IMR-90 (cell line): ENCODE measurements at regions not wholly inside any gene's neighbourhood (a gene's known extent, or its start where the extent isn't known, plus 50 kb on each side); places are given as distances from the start of the nearest gene placed in this dataset.

ENCODE experiments used
- ATAC-seq: fragments of 200-7000 bp; cut with Tn5 transposase; 2 replicates; pipeline ENCODE4 v1.9.1; 2020; ENCODE audit warnings: low read depth, mild to moderate bottlenecking, moderate library complexity
- BruUV-seq: library from RNA; stranded (reverse); fragments of 400-500 nt; replicated peaks from 2 replicates; lab custom pipeline; 2021; lab: Mats Ljungman, UMichigan
- CTCF ChIA-PET: fragments of 300-600 bp; formaldehyde crosslinking; extraction: SDS; loops from one replicate; lab custom pipeline; 2021; ENCODE audit warnings: antibody characterized with exemption; lab: Yijun Ruan, JAX
- POLR2A ChIA-PET: fragments of 300-600 bp; sonication (Branson Sonifier 250); formaldehyde crosslinking; loops from one replicate; lab custom pipeline; 2022; ENCODE audit warnings: antibody characterized with exemption; ENCODE audit not compliant: unreplicated experiment; lab: Charles Lee
- DNase-seq: peaks from one replicate; pipeline ENCODE4 v3.0.0; 2013
- H2AFZ ChIP-seq: replicated peaks from 2 replicates; pipeline ENCODE3; 2013; ENCODE audit warnings: low read length, mild to moderate bottlenecking; ENCODE audit not compliant: poor library complexity
- H2AK5ac ChIP-seq: 2 replicates; pipeline ENCODE4 v1.6.1; 2013; ENCODE audit warnings: low read depth, low read length, inconsistent platforms
- H2AK9ac ChIP-seq: replicated peaks from 2 replicates; pipeline ENCODE3; 2013; ENCODE audit warnings: mild to moderate bottlenecking, low read depth, low read length, moderate library complexity; ENCODE audit not compliant: poor library complexity
- H2BK120ac ChIP-seq: 2 replicates; pipeline ENCODE4 v1.6.1; 2013; ENCODE audit warnings: low read depth, low read length, inconsistent platforms
- H2BK15ac ChIP-seq: 3 replicates; pipeline ENCODE4 v1.6.1; 2013; ENCODE audit warnings: low read depth, low read length, inconsistent platforms
- H2BK20ac ChIP-seq: 2 replicates; pipeline ENCODE4 v1.6.1; 2013; ENCODE audit warnings: low read depth, mild to moderate bottlenecking, inconsistent platforms, low read length, moderate library complexity
- H2BK5ac ChIP-seq: 2 replicates; pipeline ENCODE4 v1.6.1; 2013; ENCODE audit warnings: mild to moderate bottlenecking, low read depth, low read length, inconsistent platforms; ENCODE audit not compliant: poor library complexity, severe bottlenecking
- H3K14ac ChIP-seq: replicated peaks from 2 replicates; pipeline ENCODE4 v1.6.1; 2013; ENCODE audit warnings: low read depth, low read length, inconsistent platforms
- H3K18ac ChIP-seq: 2 replicates; pipeline ENCODE4 v1.6.1; 2013; ENCODE audit warnings: low read depth, low read length, control low read depth
- H3K23ac ChIP-seq: 2 replicates; pipeline ENCODE4 v1.6.1; 2013; ENCODE audit warnings: low read depth, low read length, inconsistent platforms
- H3K27ac ChIP-seq: 2 replicates; pipeline ENCODE4 v1.5.1; 2013; ENCODE audit warnings: mild to moderate bottlenecking, control low read depth, low read length; ENCODE audit not compliant: insufficient read depth
- H3K27me3 ChIP-seq: 2 replicates; pipeline ENCODE4 v1.6.1; 2013; ENCODE audit warnings: low read length; ENCODE audit not compliant: control insufficient read depth, insufficient read depth
- H3K36me3 ChIP-seq: 2 replicates; pipeline ENCODE4 v1.6.1; 2013; ENCODE audit warnings: low read length, mixed read lengths; ENCODE audit not compliant: control insufficient read depth, insufficient read depth
- H3K4ac ChIP-seq: 2 replicates; pipeline ENCODE4 v1.6.1; 2013; ENCODE audit warnings: low read depth, low read length, inconsistent platforms
- H3K4me1 ChIP-seq: 2 replicates; pipeline ENCODE4 v1.6.1; 2013; ENCODE audit warnings: low read length, mixed read lengths; ENCODE audit not compliant: control insufficient read depth, insufficient read depth
- H3K4me2 ChIP-seq: 2 replicates; pipeline ENCODE4 v1.6.1; 2013; ENCODE audit warnings: low read depth, mild to moderate bottlenecking, control low read depth, low read length, moderate library complexity
- H3K4me3 ChIP-seq: 2 replicates; pipeline ENCODE4 v1.5.1; 2013; ENCODE audit warnings: low read depth, mild to moderate bottlenecking, control low read depth, low read length, moderate library complexity; ENCODE audit not compliant: insufficient read depth
- H3K56ac ChIP-seq: 2 replicates; pipeline ENCODE4 v1.6.1; 2013; ENCODE audit warnings: low read length, inconsistent platforms; ENCODE audit not compliant: insufficient read depth; ENCODE audit errors: extremely low read depth
- H3K79me1 ChIP-seq, 2 experiments: 2 replicates each; pipeline ENCODE4 v1.6.1; 2013; ENCODE audit warnings: low read length in 2 of 2, inconsistent platforms in 1 of 2, low read depth in 1 of 2
- H3K9ac ChIP-seq: 2 replicates; pipeline ENCODE4 v1.6.1; 2013; ENCODE audit warnings: low read depth, low read length, control low read depth
- H3K9me1 ChIP-seq: 2 replicates; pipeline ENCODE4 v1.6.1; 2013; ENCODE audit warnings: low read length, inconsistent platforms; ENCODE audit not compliant: insufficient read depth
- H3K9me3 ChIP-seq: 2 replicates; pipeline ENCODE4 v1.6.1; 2013; ENCODE audit warnings: low read length; ENCODE audit not compliant: control insufficient read depth, insufficient read depth
- H4K20me1 ChIP-seq: 2 replicates; pipeline ENCODE4 v1.6.1; 2013; ENCODE audit warnings: low read length, inconsistent platforms; ENCODE audit not compliant: insufficient read depth
- H4K5ac ChIP-seq: 2 replicates; pipeline ENCODE4 v1.6.1; 2013; ENCODE audit warnings: mild to moderate bottlenecking, low read depth, low read length, control low read depth
- H4K8ac ChIP-seq, 2 experiments: 2 replicates each; pipeline ENCODE4 v1.6.1; 2013; ENCODE audit warnings: low read depth in 2 of 2, low read length in 2 of 2, control low read depth in 1 of 2, inconsistent platforms in 1 of 2
- H4K91ac ChIP-seq: 2 replicates; pipeline ENCODE4 v1.6.1; 2013; ENCODE audit warnings: low read depth, low read length, inconsistent platforms; ENCODE audit not compliant: insufficient read depth
- CEBPB ChIP-seq: IDR thresholded peaks from 2 replicates; pipeline ENCODE4 v1.6.1; 2012; ENCODE audit warnings: low read depth, low read length, improper control_type of control experiment
- CHD1 ChIP-seq: IDR thresholded peaks from 2 replicates; pipeline ENCODE4 v1.6.1; 2012; ENCODE audit warnings: low read depth, low read length, improper control_type of control experiment
- MAZ ChIP-seq: IDR thresholded peaks from 2 replicates; pipeline ENCODE4 v1.6.1; 2012; ENCODE audit warnings: low read depth, mild to moderate bottlenecking, low read length, improper control_type of control experiment, moderate library complexity, borderline replicate concordance
- MXI1 ChIP-seq: IDR thresholded peaks from 2 replicates; pipeline ENCODE4 v1.6.1; 2012; ENCODE audit warnings: low read depth, mild to moderate bottlenecking, low read length, moderate library complexity, borderline replicate concordance
- NFE2L2 ChIP-seq: fragments of 150-350 bp; IDR thresholded peaks from 2 replicates; pipeline ENCODE4 v1.6.1; 2016; ENCODE audit warnings: low read depth, mild to moderate bottlenecking, low read length
- POLR2A ChIP-seq: IDR thresholded peaks from 2 replicates; pipeline ENCODE4 v1.6.1; 2012; ENCODE audit warnings: mild to moderate bottlenecking, low read depth, low read length
- RAD21 ChIP-seq: IDR thresholded peaks from 2 replicates; pipeline ENCODE4 v1.6.1; 2012; ENCODE audit warnings: low read length, improper control_type of control experiment
- SMC3 ChIP-seq: fragments of 150-350 bp; IDR thresholded peaks from 2 replicates; pipeline ENCODE4 v1.6.1; 2016; ENCODE audit warnings: low read depth, mild to moderate bottlenecking, antibody characterized with exemption, low read length, moderate library complexity
- USF2 ChIP-seq: fragments of 150-350 bp; IDR thresholded peaks from 2 replicates; pipeline ENCODE4 v1.6.1; 2017; ENCODE audit warnings: mild to moderate bottlenecking, antibody characterized with exemption, low read length, low read depth
- WGBS, 2 experiments: methylation state at CpG; one replicate each; pipeline versions ENCODE4 v1.1.5 to v1.1.7; 2013; ENCODE audit warnings: missing lambda C conversion rate in 2 of 2; ENCODE audit not compliant: insufficient read length in 1 of 2; ENCODE audit errors: extremely low coverage in 2 of 2; 5-methylcytosine and 5-hydroxymethylcytosine counted together
- dilution Hi-C: fragments of 300-500 bp; cut with HindIII; formaldehyde crosslinking; loops from one replicate; pipeline ENCODE4 v1.14.3; 2018; ENCODE audit warnings: low sequenced_read_pairs; ENCODE audit not compliant: unreplicated experiment
- in situ Hi-C: fragments of 300-500 bp; cut with MboI; formaldehyde crosslinking; loops from 3 replicates; pipeline ENCODE4 v1.14.3; 2019; ENCODE audit warnings: low sequenced_read_pairs, inconsistent platforms, mixed read lengths
- intact Hi-C: fragments of 100-400 bp; cut with micrococcal nuclease; formaldehyde crosslinking; loops from 2 replicates; pipeline ENCODE4 v1.10.0; 2022
- TF ChIP-seq, protein P1 (sequence below): conservative IDR thresholded peaks from 2 replicates; pipeline ENCODE4 v1.5.1; 2012; ENCODE audit warnings: mild to moderate bottlenecking, low read depth, low read length, improper control_type of control experiment

- Histone ChIP-seq H3K4ac (no peak overlapping the region), H3K4me2 (no peak overlapping the region), H4K8ac (no peak overlapping the region), H3K9ac (no peak overlapping the region), H3K79me1 (no peaks in the 10 kb centered on the region), H2AK5ac (no peak overlapping the region), H2BK120ac (no peak overlapping the region), H3K14ac (no peak overlapping the region), H2AFZ (no peak overlapping the region), H4K5ac (no peak overlapping the region), H3K23ac (no peak overlapping the region), H2BK5ac (no peak overlapping the region), H3K9me3 (no peaks in the 10 kb centered on the region), H4K20me1 (no peaks in the 10 kb centered on the region), H4K91ac (no peak overlapping the region), H3K4me1 (no peaks in the 10 kb centered on the region), H3K36me3 (no peaks in the 10 kb centered on the region), H2AK9ac (no peak overlapping the region), H3K27ac (no peak overlapping the region), H3K4me3 (no peak overlapping the region), H3K18ac (no peak overlapping the region), H3K27me3 (no peaks in the 10 kb centered on the region), H3K9me1 (no peaks in the 10 kb centered on the region), H2BK20ac (no peak overlapping the region), H3K56ac (no peak overlapping the region), H2BK15ac (no peak overlapping the region)
- WGBS, 2 experiments: no CpG with 5 or more reads among the region's 3 CpGs
- ATAC-seq (no peak), DNase-seq (no peak)
- dilution Hi-C loops (no loop called here), in situ Hi-C loops (no loop called here), intact Hi-C loops (no loop called here)
- no TSS peak for BruUV-seq
- CTCF ChIA-PET: no interaction called here
- TF ChIP-seq NFE2L2: no peak
- TF ChIP-seq POLR2A: no peak
- no peak for TF ChIP-seq CEBPB
- TF ChIP-seq MAZ: no peak
- TF ChIP-seq, protein P1, sequence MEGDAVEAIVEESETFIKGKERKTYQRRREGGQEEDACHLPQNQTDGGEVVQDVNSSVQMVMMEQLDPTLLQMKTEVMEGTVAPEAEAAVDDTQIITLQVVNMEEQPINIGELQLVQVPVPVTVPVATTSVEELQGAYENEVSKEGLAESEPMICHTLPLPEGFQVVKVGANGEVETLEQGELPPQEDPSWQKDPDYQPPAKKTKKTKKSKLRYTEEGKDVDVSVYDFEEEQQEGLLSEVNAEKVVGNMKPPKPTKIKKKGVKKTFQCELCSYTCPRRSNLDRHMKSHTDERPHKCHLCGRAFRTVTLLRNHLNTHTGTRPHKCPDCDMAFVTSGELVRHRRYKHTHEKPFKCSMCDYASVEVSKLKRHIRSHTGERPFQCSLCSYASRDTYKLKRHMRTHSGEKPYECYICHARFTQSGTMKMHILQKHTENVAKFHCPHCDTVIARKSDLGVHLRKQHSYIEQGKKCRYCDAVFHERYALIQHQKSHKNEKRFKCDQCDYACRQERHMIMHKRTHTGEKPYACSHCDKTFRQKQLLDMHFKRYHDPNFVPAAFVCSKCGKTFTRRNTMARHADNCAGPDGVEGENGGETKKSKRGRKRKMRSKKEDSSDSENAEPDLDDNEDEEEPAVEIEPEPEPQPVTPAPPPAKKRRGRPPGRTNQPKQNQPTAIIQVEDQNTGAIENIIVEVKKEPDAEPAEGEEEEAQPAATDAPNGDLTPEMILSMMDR: no peak
- no peak for TF ChIP-seq USF2
- no peak for TF ChIP-seq MXI1
- TF ChIP-seq CHD1: no peak
- TF ChIP-seq SMC3: no peak
- no peak for TF ChIP-seq RAD21
- POLR2A ChIA-PET: no interaction called here
These were observed 1025.2 kb upstream of the GOT2 start for GRCh38 chr16:59759296-59759695.
